RWPE2 (cell line): ENCODE measurements at regions not wholly inside any gene's neighbourhood (a gene's known extent, or its start where the extent isn't known, plus 50 kb on each side); places are given as distances from the start of the nearest gene placed in this dataset.

Experiments used
- ATAC-seq: fragments of 200-7000 bp; cut with Tn5 transposase; 3 replicates; pipeline ENCODE4 v1.9.1; 2021; ENCODE audit warnings: low read depth
- DNase-seq: peaks from one replicate; pipeline ENCODE4 v3.0.0-alpha.2; 2020; ENCODE audit warnings: low spot score
- H3K27ac ChIP-seq: fragments of 450-650 bp; 2 replicates; pipeline ENCODE4 v1.5.1; 2017; ENCODE audit warnings: mild to moderate bottlenecking; ENCODE audit not compliant: poor library complexity, severe bottlenecking
- H3K27me3 ChIP-seq: fragments of 250-450 bp; sonication (Bioruptor Pico); 2 replicates; pipeline ENCODE4 v1.5.1; 2021; ENCODE audit warnings: mild to moderate bottlenecking, moderate library complexity; ENCODE audit not compliant: insufficient read depth, poor library complexity, severe bottlenecking
- H3K36me3 ChIP-seq: fragments of 250-450 bp; sonication (Bioruptor Pico); 2 replicates; pipeline ENCODE4 v1.5.1; 2020; ENCODE audit warnings: low read depth, mild to moderate bottlenecking, moderate library complexity
- H3K4me1 ChIP-seq: fragments of 250-450 bp; sonication (Bioruptor Pico); 2 replicates; pipeline ENCODE4 v1.5.1; 2021; ENCODE audit warnings: mild to moderate bottlenecking, moderate library complexity; ENCODE audit not compliant: insufficient read depth, poor library complexity, severe bottlenecking
- H3K4me3 ChIP-seq: fragments of 250-450 bp; sonication (Bioruptor Pico); 2 replicates; pipeline ENCODE4 v1.5.1; 2021; ENCODE audit warnings: mild to moderate bottlenecking, moderate library complexity; ENCODE audit not compliant: severe bottlenecking
- H3K9me3 ChIP-seq: fragments of 250-450 bp; sonication (Bioruptor Pico); 2 replicates; pipeline ENCODE4 v1.5.1; 2021; ENCODE audit warnings: mild to moderate bottlenecking, moderate library complexity; ENCODE audit not compliant: severe bottlenecking
- TF ChIP-seq, protein P1 (sequence below): fragments of 450-650 bp; IDR thresholded peaks from one replicate; pipeline ENCODE4 v1.5.1; 2017; ENCODE audit warnings: mild to moderate bottlenecking, moderate library complexity; ENCODE audit not compliant: poor library complexity, severe bottlenecking

DNA sequence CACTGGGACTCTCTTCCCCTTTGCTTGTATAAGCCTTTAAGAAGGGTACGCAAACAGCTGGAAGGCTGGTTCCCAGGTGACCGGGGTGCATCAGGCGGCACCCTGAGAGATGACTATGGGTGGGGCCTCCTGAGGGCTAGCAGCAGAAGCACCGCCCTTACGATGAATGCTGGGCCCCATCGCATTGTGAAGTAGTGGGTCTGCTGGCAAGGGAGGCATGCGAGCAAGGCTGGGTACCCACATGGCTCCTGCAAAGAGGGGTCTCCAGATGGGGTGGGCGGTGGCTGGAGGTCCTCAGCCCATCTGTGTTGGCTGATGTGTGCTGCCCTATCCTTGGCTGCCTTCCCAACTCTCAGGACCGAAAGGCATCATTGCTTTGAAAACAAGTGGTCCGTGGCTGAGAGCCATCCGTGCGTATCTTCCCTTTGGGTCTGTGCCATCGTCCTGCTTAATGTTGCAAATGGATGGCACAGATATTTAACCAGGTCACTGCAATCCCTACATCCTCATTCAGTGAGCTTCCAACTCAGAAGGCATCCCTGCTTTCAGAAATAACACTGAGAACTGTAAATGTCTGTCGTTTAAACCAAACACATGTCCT is 83.5 kb upstream of the GPC1 start:
- DNase-seq, result peak; percentile 29
- H3K4me3 ChIP-seq, result no peak overlapping the region
- no peaks in the 10 kb centered on the region for H3K36me3 ChIP-seq
- TF ChIP-seq, protein P1, sequence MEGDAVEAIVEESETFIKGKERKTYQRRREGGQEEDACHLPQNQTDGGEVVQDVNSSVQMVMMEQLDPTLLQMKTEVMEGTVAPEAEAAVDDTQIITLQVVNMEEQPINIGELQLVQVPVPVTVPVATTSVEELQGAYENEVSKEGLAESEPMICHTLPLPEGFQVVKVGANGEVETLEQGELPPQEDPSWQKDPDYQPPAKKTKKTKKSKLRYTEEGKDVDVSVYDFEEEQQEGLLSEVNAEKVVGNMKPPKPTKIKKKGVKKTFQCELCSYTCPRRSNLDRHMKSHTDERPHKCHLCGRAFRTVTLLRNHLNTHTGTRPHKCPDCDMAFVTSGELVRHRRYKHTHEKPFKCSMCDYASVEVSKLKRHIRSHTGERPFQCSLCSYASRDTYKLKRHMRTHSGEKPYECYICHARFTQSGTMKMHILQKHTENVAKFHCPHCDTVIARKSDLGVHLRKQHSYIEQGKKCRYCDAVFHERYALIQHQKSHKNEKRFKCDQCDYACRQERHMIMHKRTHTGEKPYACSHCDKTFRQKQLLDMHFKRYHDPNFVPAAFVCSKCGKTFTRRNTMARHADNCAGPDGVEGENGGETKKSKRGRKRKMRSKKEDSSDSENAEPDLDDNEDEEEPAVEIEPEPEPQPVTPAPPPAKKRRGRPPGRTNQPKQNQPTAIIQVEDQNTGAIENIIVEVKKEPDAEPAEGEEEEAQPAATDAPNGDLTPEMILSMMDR, result no peak
- no peak overlapping the region for H3K27ac ChIP-seq
- H3K4me1 ChIP-seq, result no peaks in the 10 kb centered on the region
- H3K27me3 ChIP-seq, result no peaks in the 10 kb centered on the region
- ATAC-seq, result no peak
- H3K9me3 ChIP-seq, result no peaks in the 10 kb centered on the region

DNA sequence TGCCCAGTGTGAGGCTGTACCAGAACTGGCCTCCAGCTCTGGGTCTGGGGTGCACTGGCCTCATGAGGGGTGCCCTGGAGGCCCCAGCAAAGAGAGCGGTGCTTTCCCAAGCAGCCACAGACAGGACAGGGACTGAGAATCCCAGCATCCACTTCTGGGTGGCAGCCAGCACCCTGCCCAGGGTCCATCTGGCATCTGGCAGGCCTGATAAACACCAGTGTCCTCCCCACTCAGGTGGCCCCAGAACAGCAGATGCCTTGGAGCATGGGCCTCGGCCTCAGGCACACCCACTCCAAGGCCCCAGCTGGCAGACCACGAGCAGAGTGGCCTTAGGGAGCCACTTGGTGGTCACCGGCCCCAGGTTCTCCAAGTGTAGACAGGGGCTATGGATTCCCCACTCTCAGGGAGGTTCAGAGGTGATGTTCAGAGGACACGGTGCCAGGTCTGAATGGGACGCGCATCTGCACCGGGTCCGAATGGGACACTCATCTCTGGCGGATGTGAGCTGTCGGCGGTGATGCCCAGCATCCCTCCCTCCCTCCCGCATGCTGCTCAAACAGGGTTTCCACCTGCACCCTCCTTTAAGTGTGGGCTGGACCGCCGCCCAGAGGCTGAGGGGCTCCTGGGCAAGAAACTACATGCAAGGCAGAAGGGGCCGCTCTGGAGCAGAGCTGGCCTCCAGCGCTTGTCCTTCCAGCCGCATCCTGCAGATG is 82.2 kb upstream of the GPC1 start:
- ATAC-seq (no peak), DNase-seq (peak; percentile 57)
- H3K27ac ChIP-seq, result no peak overlapping the region
- H3K4me3 ChIP-seq, result no peak overlapping the region
- H3K36me3 ChIP-seq, result no peaks in the 10 kb centered on the region
- TF ChIP-seq, protein P1, result no peak
- no peaks in the 10 kb centered on the region for H3K4me1 ChIP-seq
- no peaks in the 10 kb centered on the region for H3K9me3 ChIP-seq
- H3K27me3 ChIP-seq, result no peaks in the 10 kb centered on the region

DNA sequence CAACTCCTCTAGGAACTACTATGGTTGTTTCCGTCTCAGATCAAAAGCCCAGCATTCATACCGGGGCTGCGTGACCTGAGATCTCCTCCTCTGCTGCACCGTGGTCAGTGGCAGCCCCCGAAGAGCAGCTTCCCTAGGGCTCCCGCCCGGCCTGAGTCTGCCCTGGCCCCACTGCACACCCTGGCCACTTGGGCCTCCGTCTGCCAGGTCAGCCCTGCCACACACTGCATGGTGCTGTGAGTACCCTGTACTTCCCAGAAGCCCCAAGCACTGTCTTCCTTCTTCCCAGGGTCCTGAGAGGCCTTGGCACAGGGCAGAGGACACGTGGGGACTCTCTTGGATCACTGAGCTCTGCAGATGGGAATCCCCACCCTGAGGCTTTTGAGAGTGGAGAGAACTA is 81.5 kb upstream of the GPC1 start:
- no peak for DNase-seq

DNA sequence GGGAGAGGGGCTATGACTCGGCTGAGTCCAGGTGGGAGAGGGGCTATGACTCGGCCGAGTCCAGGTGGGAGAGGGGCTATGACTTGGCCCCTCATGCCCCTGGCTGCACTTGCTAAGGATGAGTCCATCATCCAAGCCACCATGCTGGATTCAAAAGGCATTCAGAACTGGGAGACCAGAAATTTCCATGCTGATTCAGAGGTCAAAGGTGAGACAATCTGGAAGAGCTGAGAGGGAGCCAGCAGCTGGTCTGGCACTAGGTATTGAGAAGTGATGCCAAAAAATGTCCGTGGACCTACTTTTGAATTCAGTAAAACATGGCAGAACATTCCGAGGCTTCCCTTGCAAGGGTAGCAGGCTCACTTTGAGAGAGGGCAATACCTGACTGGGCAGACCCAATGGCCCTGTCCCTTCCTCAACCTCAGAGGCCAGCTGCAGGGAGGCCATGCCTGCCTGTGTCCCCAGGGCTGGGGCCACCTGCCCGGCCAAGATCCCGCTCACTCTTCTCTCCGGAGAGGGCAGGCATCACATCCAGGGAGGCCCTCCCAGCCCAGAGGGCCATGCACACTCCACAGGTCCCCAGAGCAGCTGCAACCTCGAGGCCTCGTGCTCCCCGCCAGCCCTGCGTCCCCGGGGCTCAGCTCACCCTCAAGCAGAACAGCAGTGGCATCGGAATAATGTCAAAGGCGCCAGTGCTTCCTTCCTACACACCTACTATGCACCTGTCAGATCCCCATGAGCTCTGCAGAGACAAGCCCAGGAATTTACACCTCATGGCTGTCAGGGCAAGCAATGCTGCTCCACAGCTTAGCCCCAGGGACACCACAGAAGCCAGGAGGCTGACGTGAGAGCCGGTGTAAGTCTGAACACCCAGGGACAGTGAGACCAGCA is 80.2 kb upstream of the GPC1 start:
- Histone ChIP-seq H3K27me3 (no peaks in the 10 kb centered on the region), H3K27ac (no peak overlapping the region), H3K36me3 (no peaks in the 10 kb centered on the region), H3K4me1 (no peaks in the 10 kb centered on the region), H3K9me3 (peaks cover 5% of the 10 kb centered on the region), H3K4me3 (no peak overlapping the region)
- peak; percentile 55 for ATAC-seq
- no peak for DNase-seq
- TF ChIP-seq, protein P1, result no peak

More for the DNA sequence above, 81.5 kb upstream of the GPC1 start:
- Histone ChIP-seq H3K27me3 (no peaks in the 10 kb centered on the region), H3K27ac (no peak overlapping the region), H3K4me1 (no peaks in the 10 kb centered on the region), H3K9me3 (no peaks in the 10 kb centered on the region), H3K4me3 (no peak overlapping the region), H3K36me3 (no peaks in the 10 kb centered on the region)
- TF ChIP-seq, protein P1, result no peak
- ATAC-seq, result no peak
